GM19238 (cell line): ENCODE measurements at regions not wholly inside any gene's neighbourhood (a gene's known extent, or its start where the extent isn't known, plus 50 kb on each side); places are given as distances from the start of the nearest gene placed in this dataset.
"Not testable (repeated sequence)": the region's sequence is repeated elsewhere in the genome, so short reads cannot be mapped to it uniquely, and the experiment has no call there.

Experiments
- DNase-seq: peaks from one replicate; pipeline ENCODE4 v3.0.0; 2011; ENCODE audit warnings: low spot score; ENCODE audit not compliant: insufficient read length

GRCh38 chr9:111148052-111149017 lies 110.1 kb upstream of the LPAR1 start:
- no peak for DNase-seq

- DNase-seq: no peak
These were observed 108.8 kb upstream of the LPAR1 start for GRCh38 chr9:111147041-111147440.

GRCh38 chr9:111144741-111145140 lies 106.5 kb upstream of the LPAR1 start:
- no peak for DNase-seq

GRCh38 chr9:111136180-111136579 lies 97.9 kb upstream of the LPAR1 start:
- DNase-seq: no peak

GRCh38 chr9:111131211-111131610 lies 92.9 kb upstream of the LPAR1 start:
- no peak for DNase-seq

GRCh38 chr9:111120526-111120925 lies 82.3 kb upstream of the LPAR1 start:
- DNase-seq: no peak

GRCh38 chr9:111118256-111118948 lies 80.1 kb upstream of the LPAR1 start:
- no peak for DNase-seq

GRCh38 chr9:111114486-111114885 lies 76.2 kb upstream of the LPAR1 start:
- no peak for DNase-seq

- DNase-seq: no peak
These were observed 75.4 kb upstream of the LPAR1 start for GRCh38 chr9:111113712-111114111.

- DNase-seq: no peak
These were observed 72.5 kb upstream of the LPAR1 start for GRCh38 chr9:111110805-111111204.

- DNase-seq: no peak
These were observed 70.7 kb upstream of the LPAR1 start for GRCh38 chr9:111108946-111109345.

- no peak for DNase-seq
These were observed 68.9 kb upstream of the LPAR1 start for GRCh38 chr9:111107141-111107540.

GRCh38 chr9:111106202-111106601 lies 67.9 kb upstream of the LPAR1 start:
- DNase-seq: no peak

- no peak for DNase-seq
These were observed 64.7 kb upstream of the LPAR1 start for GRCh38 chr9:111102793-111103464.

GRCh38 chr9:111099199-111100008 lies 61.1 kb upstream of the LPAR1 start:
- DNase-seq: no peak

GRCh38 chr9:111098093-111098492 lies 59.8 kb upstream of the LPAR1 start:
- no peak for DNase-seq

- DNase-seq: no peak
These were observed 57.8 kb upstream of the LPAR1 start for GRCh38 chr9:111096051-111096450.

GRCh38 chr9:111095441-111095840 lies 57.2 kb upstream of the LPAR1 start:
- no peak for DNase-seq

GRCh38 chr9:111094958-111095357 lies 56.7 kb upstream of the LPAR1 start:
- DNase-seq: no peak

GRCh38 chr9:111094433-111094924 lies 56.2 kb upstream of the LPAR1 start:
- DNase-seq: no peak

GRCh38 chr9:111092167-111092566 lies 53.9 kb upstream of the LPAR1 start:
- not testable (repeated sequence) for DNase-seq
